Epidermal melanocyte (primary cell): ENCODE measurements at regions not wholly inside any gene's neighbourhood (a gene's known extent, or its start where the extent isn't known, plus 50 kb on each side); places are given as distances from the start of the nearest gene placed in this dataset.

Experiments
- DNase-seq: peaks from one replicate; pipeline ENCODE4 v3.0.0; 2011; ENCODE audit warnings: low spot score; ENCODE audit not compliant: insufficient read length

- no peak for DNase-seq
Measured at GRCh38 chr1:218865591-218865990, 308.1 kb upstream of the LYPLAL1 start.

- no peak for DNase-seq
Measured at GRCh38 chr1:218866507-218866906, 307.2 kb upstream of the LYPLAL1 start.

- no peak for DNase-seq
Measured at GRCh38 chr1:218867066-218867465, 306.6 kb upstream of the LYPLAL1 start.

GRCh38 chr1:218867941-218868626 is 305.6 kb upstream of the LYPLAL1 start:
- DNase-seq = no peak

- no peak for DNase-seq
Measured at GRCh38 chr1:218869276-218869675, 304.4 kb upstream of the LYPLAL1 start.

- no peak for DNase-seq
Measured at GRCh38 chr1:218872026-218872425, 301.7 kb upstream of the LYPLAL1 start.

GRCh38 chr1:218872928-218873327 is 300.8 kb upstream of the LYPLAL1 start:
- DNase-seq = no peak

GRCh38 chr1:218874313-218874712 is 299.4 kb upstream of the LYPLAL1 start:
- DNase-seq = no peak

GRCh38 chr1:218874801-218875400 is 298.8 kb upstream of the LYPLAL1 start:
- no peak for DNase-seq

- DNase-seq = no peak
Measured at GRCh38 chr1:218878369-218878768, 295.3 kb upstream of the LYPLAL1 start.

- no peak for DNase-seq
Measured at GRCh38 chr1:218880484-218881060, 293.1 kb upstream of the LYPLAL1 start.

GRCh38 chr1:218882454-218882853 is 291.2 kb upstream of the LYPLAL1 start:
- no peak for DNase-seq

GRCh38 chr1:218886101-218886871 is 287.4 kb upstream of the LYPLAL1 start:
- no peak for DNase-seq

GRCh38 chr1:218887141-218887925 is 286.3 kb upstream of the LYPLAL1 start:
- DNase-seq = no peak

- DNase-seq = no peak
Measured at GRCh38 chr1:218890451-218890850, 283.2 kb upstream of the LYPLAL1 start.

- DNase-seq = no peak
Measured at GRCh38 chr1:218891577-218891976, 282.1 kb upstream of the LYPLAL1 start.

- no peak for DNase-seq
Measured at GRCh38 chr1:218895064-218895587, 278.6 kb upstream of the LYPLAL1 start.

GRCh38 chr1:218896202-218896601 is 277.5 kb upstream of the LYPLAL1 start:
- no peak for DNase-seq

- no peak for DNase-seq
Measured at GRCh38 chr1:218898921-218899320, 274.8 kb upstream of the LYPLAL1 start.

- peak; percentile 19 for DNase-seq
Measured at GRCh38 chr1:218900615-218901014, 273.1 kb upstream of the LYPLAL1 start.

GRCh38 chr1:218904416-218904815 is 269.3 kb upstream of the LYPLAL1 start:
- no peak for DNase-seq
